Mesendoderm (in vitro differentiated cells): ENCODE measurements at regions not wholly inside any gene's neighbourhood (a gene's known extent, or its start where the extent isn't known, plus 50 kb on each side); places are given as distances from the start of the nearest gene placed in this dataset.
"Not testable (repeated sequence)": the region's sequence is repeated elsewhere in the genome, so short reads cannot be mapped to it uniquely, and the experiment has no call there.

Experiments
- DNase-seq: peaks from one replicate; pipeline ENCODE4 v3.0.0; 2013
- H2AK5ac ChIP-seq: 2 replicates; pipeline ENCODE4 v1.6.1; 2013; ENCODE audit warnings: low read length, inconsistent platforms
- H2BK120ac ChIP-seq: 2 replicates; pipeline ENCODE4 v1.6.1; 2013; ENCODE audit warnings: low read depth, mild to moderate bottlenecking, low read length, moderate library complexity, mixed read lengths
- H2BK15ac ChIP-seq: replicated peaks from 2 replicates; pipeline ENCODE4 v1.6.1; 2013; ENCODE audit warnings: low read depth, mild to moderate bottlenecking, moderate library complexity
- H2BK5ac ChIP-seq: 2 replicates; pipeline ENCODE4 v1.6.1; 2013; ENCODE audit warnings: low read length, inconsistent platforms
- H3K18ac ChIP-seq: 2 replicates; pipeline ENCODE4 v1.6.1; 2013; ENCODE audit warnings: mild to moderate bottlenecking, low read length, mixed read lengths
- H3K23ac ChIP-seq: one replicate; pipeline ENCODE4 v1.6.1; 2013; ENCODE audit warnings: low read length
- H3K27ac ChIP-seq: 2 replicates; pipeline ENCODE4 v1.5.1; 2013; ENCODE audit warnings: low read depth, mild to moderate bottlenecking, inconsistent platforms, low read length, moderate library complexity
- H3K27me3 ChIP-seq: 2 replicates; pipeline ENCODE4 v1.6.1; 2013; ENCODE audit warnings: low read length, control low read depth, mild to moderate bottlenecking, inconsistent platforms; ENCODE audit not compliant: insufficient read depth, poor library complexity
- H3K36me3 ChIP-seq: 2 replicates; pipeline ENCODE4 v1.6.1; 2013; ENCODE audit warnings: low read length, inconsistent platforms; ENCODE audit not compliant: control insufficient read depth, insufficient read depth
- H3K4ac ChIP-seq: one replicate; pipeline ENCODE4 v1.6.1; 2013; ENCODE audit warnings: low read depth, mild to moderate bottlenecking, low read length, moderate library complexity
- H3K4me1 ChIP-seq: 2 replicates; pipeline ENCODE4 v1.6.1; 2013; ENCODE audit warnings: low read depth, low read length, inconsistent platforms; ENCODE audit not compliant: control insufficient read depth
- H3K4me2 ChIP-seq: 2 replicates; pipeline ENCODE4 v1.6.1; 2013; ENCODE audit warnings: low read length
- H3K4me3 ChIP-seq: 2 replicates; pipeline ENCODE4 v1.5.1; 2013; ENCODE audit warnings: mild to moderate bottlenecking, low read length
- H3K56ac ChIP-seq: one replicate; pipeline ENCODE4 v1.6.1; 2013; ENCODE audit warnings: low read length
- H3K79me1 ChIP-seq: 2 replicates; pipeline ENCODE4 v1.6.1; 2013; ENCODE audit warnings: low read length, inconsistent platforms
- H3K79me2 ChIP-seq: 2 replicates; pipeline ENCODE4 v1.6.1; 2013; ENCODE audit warnings: mild to moderate bottlenecking, low read length; ENCODE audit not compliant: control insufficient read depth, insufficient read depth
- H3K9ac ChIP-seq: 2 replicates; pipeline ENCODE4 v1.6.1; 2013; ENCODE audit warnings: low read length, inconsistent platforms
- H4K5ac ChIP-seq: one replicate; pipeline ENCODE4 v1.6.1; 2013; ENCODE audit warnings: low read length
- H4K8ac ChIP-seq: one replicate; pipeline ENCODE4 v1.6.1; 2013; ENCODE audit warnings: low read depth, mild to moderate bottlenecking, control low read depth, low read length, moderate library complexity
- WGBS: extraction: QIAGEN DNeasy Blood & Tissue Kit; methylation state at CpG from one replicate; pipeline ENCODE4 v1.1.7; 2013; ENCODE audit warnings: low lambda C conversion rate, missing lambda C conversion rate; ENCODE audit not compliant: insufficient coverage; ENCODE audit errors: extremely low coverage; 5-methylcytosine and 5-hydroxymethylcytosine counted together

- H2BK120ac ChIP-seq: no peak overlapping the region
- no peaks in the 10 kb centered on the region for H3K36me3 ChIP-seq
- no peak overlapping the region for H3K4me2 ChIP-seq
- H2BK5ac ChIP-seq: no peak overlapping the region
- H3K27ac ChIP-seq: no peak overlapping the region
- no peak overlapping the region for H3K23ac ChIP-seq
- no peak overlapping the region for H4K5ac ChIP-seq
- no peak overlapping the region for H3K56ac ChIP-seq
- H3K9ac ChIP-seq: no peak overlapping the region
- no peak overlapping the region for H2AK5ac ChIP-seq
- DNase-seq: no peak
- H4K8ac ChIP-seq: no peak overlapping the region
- H3K18ac ChIP-seq: no peak overlapping the region
- no peak overlapping the region for H3K4ac ChIP-seq
- no CpG with 5 or more reads among the region's 7 CpGs for WGBS
- H3K79me2 ChIP-seq: no peaks in the 10 kb centered on the region
- no peaks in the 10 kb centered on the region for H3K27me3 ChIP-seq
- H3K79me1 ChIP-seq: no peaks in the 10 kb centered on the region
- H3K4me3 ChIP-seq: no peak overlapping the region
- H2BK15ac ChIP-seq: no peak overlapping the region
- H3K4me1 ChIP-seq: no peaks in the 10 kb centered on the region
Measured at GRCh38 chr20:48040051-48040450, 254.8 kb upstream of the SULF2 start.

GRCh38 chr20:48039514-48039913 lies 254.2 kb upstream of the SULF2 start:
- no peak overlapping the region for H4K5ac ChIP-seq
- H3K4me1 ChIP-seq: no peaks in the 10 kb centered on the region
- no peak overlapping the region for H2BK5ac ChIP-seq
- no peak overlapping the region for H2BK15ac ChIP-seq
- H3K56ac ChIP-seq: no peak overlapping the region
- H3K27ac ChIP-seq: no peak overlapping the region
- no peak overlapping the region for H4K8ac ChIP-seq
- no peak overlapping the region for H3K4me2 ChIP-seq
- no peaks in the 10 kb centered on the region for H3K27me3 ChIP-seq
- H3K79me1 ChIP-seq: no peaks in the 10 kb centered on the region
- no peak for DNase-seq
- no peak overlapping the region for H2BK120ac ChIP-seq
- H3K18ac ChIP-seq: no peak overlapping the region
- H3K23ac ChIP-seq: no peak overlapping the region
- H2AK5ac ChIP-seq: no peak overlapping the region
- H3K79me2 ChIP-seq: no peaks in the 10 kb centered on the region
- no peaks in the 10 kb centered on the region for H3K36me3 ChIP-seq
- no peak overlapping the region for H3K4me3 ChIP-seq
- no peak overlapping the region for H3K4ac ChIP-seq
- H3K9ac ChIP-seq: no peak overlapping the region
- WGBS: no CpG with 5 or more reads among the region's 2 CpGs

- Histone ChIP-seq H3K27ac (no peak overlapping the region), H3K79me1 (no peaks in the 10 kb centered on the region), H2BK5ac (no peak overlapping the region), H3K36me3 (no peaks in the 10 kb centered on the region), H3K79me2 (no peaks in the 10 kb centered on the region), H3K4me3 (no peak overlapping the region), H3K4ac (no peak overlapping the region), H3K4me1 (no peaks in the 10 kb centered on the region), H3K56ac (no peak overlapping the region), H2BK120ac (no peak overlapping the region), H3K9ac (no peak overlapping the region), H3K18ac (no peak overlapping the region), H4K5ac (no peak overlapping the region), H3K27me3 (no peaks in the 10 kb centered on the region), H4K8ac (no peak overlapping the region), H3K23ac (no peak overlapping the region), H2BK15ac (no peak overlapping the region), H3K4me2 (no peak overlapping the region), H2AK5ac (no peak overlapping the region)
- no CpG with 5 or more reads among the region's 7 CpGs for WGBS
- DNase-seq: no peak
Measured at GRCh38 chr20:48038713-48039112, 253.4 kb upstream of the SULF2 start.

GRCh38 chr20:48037798-48038197 lies 252.5 kb upstream of the SULF2 start:
- DNase-seq, H3K27ac ChIP-seq: not testable (repeated sequence)
- WGBS: no CpG with 5 or more reads among the region's 7 CpGs

GRCh38 chr20:48035961-48036731 lies 250.9 kb upstream of the SULF2 start:
- no peak overlapping the region for H3K56ac ChIP-seq
- no peak overlapping the region for H4K5ac ChIP-seq
- H3K23ac ChIP-seq: no peak overlapping the region
- no CpG with 5 or more reads among the region's 4 CpGs for WGBS
- no peaks in the 10 kb centered on the region for H3K79me1 ChIP-seq
- H3K4ac ChIP-seq: no peak overlapping the region
- no peaks in the 10 kb centered on the region for H3K79me2 ChIP-seq
- H3K4me2 ChIP-seq: no peak overlapping the region
- H4K8ac ChIP-seq: no peak overlapping the region
- no peak overlapping the region for H3K18ac ChIP-seq
- no peak overlapping the region for H3K27ac ChIP-seq
- H3K27me3 ChIP-seq: no peaks in the 10 kb centered on the region
- H2BK5ac ChIP-seq: no peak overlapping the region
- no peak overlapping the region for H3K4me3 ChIP-seq
- no peak overlapping the region for H2BK120ac ChIP-seq
- no peak for DNase-seq
- no peak overlapping the region for H3K9ac ChIP-seq
- no peaks in the 10 kb centered on the region for H3K36me3 ChIP-seq
- H2BK15ac ChIP-seq: no peak overlapping the region
- H3K4me1 ChIP-seq: no peaks in the 10 kb centered on the region
- H2AK5ac ChIP-seq: no peak overlapping the region

More at GRCh38 chr20:48037798-48038197, 252.5 kb upstream of the SULF2 start:
- H3K4ac ChIP-seq, H3K4me2 ChIP-seq, H3K56ac ChIP-seq, H3K18ac ChIP-seq, H2AK5ac ChIP-seq, H2BK5ac ChIP-seq, H3K4me1 ChIP-seq, H4K8ac ChIP-seq, H2BK120ac ChIP-seq, H3K23ac ChIP-seq, H2BK15ac ChIP-seq, H3K4me3 ChIP-seq, H3K79me2 ChIP-seq, H3K9ac ChIP-seq, H4K5ac ChIP-seq, H3K79me1 ChIP-seq, H3K36me3 ChIP-seq, H3K27me3 ChIP-seq: not testable (repeated sequence)

GRCh38 chr20:48034751-48035150 lies 249.5 kb upstream of the SULF2 start:
- Histone ChIP-seq H3K4me1 (no peaks in the 10 kb centered on the region), H3K4me2 (no peak overlapping the region), H3K56ac (no peak overlapping the region), H3K36me3 (no peaks in the 10 kb centered on the region), H4K5ac (no peak overlapping the region), H3K4me3 (no peak overlapping the region), H3K27ac (no peak overlapping the region), H2AK5ac (no peak overlapping the region), H3K18ac (no peak overlapping the region), H2BK15ac (no peak overlapping the region), H3K4ac (no peak overlapping the region), H3K79me1 (no peaks in the 10 kb centered on the region), H3K23ac (no peak overlapping the region), H3K79me2 (no peaks in the 10 kb centered on the region), H4K8ac (no peak overlapping the region), H2BK5ac (no peak overlapping the region), H2BK120ac (no peak overlapping the region), H3K27me3 (no peaks in the 10 kb centered on the region), H3K9ac (no peak overlapping the region)
- no CpG with 5 or more reads among the region's 6 CpGs for WGBS
- DNase-seq: no peak
